HG02759 (cell line): ENCODE measurements at regions not wholly inside any gene's neighbourhood (a gene's known extent, or its start where the extent isn't known, plus 50 kb on each side); places are given as distances from the start of the nearest gene placed in this dataset.

Experiments
- ATAC-seq: cut with Tn5 transposase; IDR thresholded peaks from one replicate; pipeline ENCODE4 v1.9.1; 2021; ENCODE audit warnings: mild to moderate bottlenecking, moderate library complexity; ENCODE audit not compliant: unreplicated experiment

DNA sequence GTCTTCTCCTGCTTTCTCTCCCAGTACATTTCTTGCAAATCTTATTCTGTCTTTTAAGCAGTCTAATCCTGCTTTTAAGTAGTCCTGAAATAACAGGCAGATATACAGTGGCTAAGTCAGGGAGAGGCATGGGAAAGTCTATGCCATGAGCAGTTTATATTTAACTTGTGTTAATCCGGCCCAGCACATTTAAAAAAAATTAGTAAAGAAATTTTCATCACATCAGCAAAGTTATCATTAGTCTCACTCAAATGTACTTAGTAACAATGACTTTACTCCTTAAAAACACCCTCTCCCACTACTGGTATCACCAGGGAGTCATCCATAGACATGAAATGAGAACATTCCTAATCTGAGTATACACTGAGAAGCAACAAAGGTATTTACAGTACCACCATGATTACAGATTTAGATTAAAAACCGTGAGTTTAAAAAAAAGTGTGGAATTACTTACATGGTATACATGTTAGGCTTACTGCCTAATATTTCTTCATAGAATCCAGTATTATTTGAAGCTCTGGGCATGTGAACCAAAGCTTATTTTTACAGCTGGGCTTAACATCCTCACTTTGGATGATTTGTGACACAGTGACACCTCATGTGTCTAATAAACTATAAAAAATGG is 75.9 kb upstream of the DAB2 start:
- ATAC-seq = no peak

DNA sequence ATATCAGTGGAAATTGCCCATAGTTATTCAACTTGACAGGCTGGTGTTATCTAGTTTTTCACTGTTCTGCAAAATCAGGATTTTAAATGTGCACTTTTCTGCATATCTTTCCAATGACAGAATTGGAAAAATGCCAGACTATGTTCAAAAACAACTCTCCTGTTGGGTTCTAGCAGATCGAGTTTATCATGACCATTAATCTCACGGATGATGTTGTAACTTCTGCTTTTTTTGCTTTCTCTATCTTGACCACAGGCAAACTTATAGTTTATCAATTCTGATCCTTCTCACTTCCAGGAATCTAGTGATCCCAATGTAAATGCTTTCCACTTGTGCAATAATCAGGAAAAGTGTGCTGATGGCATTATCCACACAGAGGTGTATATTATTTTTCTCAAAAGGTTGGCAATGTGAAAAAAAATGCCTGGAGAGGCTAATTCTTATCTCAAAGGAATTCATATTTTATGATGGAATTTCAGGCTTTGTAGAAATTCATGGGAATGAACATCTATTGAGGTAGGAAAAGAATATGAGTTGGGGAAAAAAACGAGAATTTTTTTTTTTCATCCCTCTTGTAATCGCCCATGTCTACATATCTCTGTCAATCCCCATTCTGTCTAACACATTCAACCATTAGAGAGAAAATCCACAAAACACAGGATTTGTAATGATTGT is 73.6 kb upstream of the DAB2 start:
- ATAC-seq = no peak

DNA sequence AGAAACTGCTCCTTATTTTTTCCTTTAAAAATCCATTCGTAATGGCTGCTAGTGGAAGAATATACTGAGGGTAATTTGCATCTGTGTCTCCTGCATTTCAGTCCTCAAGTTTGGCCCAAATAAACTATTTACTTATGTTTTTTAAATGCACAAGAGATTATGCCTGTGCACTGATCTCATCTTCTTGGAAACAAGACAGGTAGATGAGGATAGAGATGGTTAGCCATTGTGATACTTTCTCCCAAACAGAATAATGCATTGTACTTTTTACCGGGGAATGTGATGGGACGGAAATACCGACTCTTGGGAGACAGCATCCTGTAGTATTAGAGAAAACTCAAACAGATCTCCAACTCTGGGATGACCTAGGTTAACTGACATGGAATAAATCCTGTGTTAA is 72.5 kb upstream of the DAB2 start:
- no peak for ATAC-seq

DNA sequence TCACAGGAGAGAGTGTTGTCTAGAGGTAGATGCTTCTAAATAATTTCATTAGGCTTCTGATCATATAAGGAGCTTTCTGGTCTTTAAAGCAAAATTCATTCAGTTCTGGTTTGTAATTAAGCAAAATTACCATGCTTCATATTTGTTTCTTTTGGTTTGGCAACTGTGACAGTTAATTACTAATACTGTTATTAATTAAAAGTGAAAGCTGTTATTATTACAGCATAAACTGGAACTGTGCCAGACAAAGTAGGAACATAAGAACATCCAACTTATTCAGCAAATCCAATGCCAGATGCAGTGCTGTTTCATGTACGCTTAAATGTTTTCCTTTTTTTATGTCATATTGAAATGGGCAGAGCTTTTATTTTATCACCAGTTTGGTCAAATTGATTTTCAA is 70.4 kb upstream of the DAB2 start:
- no peak for ATAC-seq

DNA sequence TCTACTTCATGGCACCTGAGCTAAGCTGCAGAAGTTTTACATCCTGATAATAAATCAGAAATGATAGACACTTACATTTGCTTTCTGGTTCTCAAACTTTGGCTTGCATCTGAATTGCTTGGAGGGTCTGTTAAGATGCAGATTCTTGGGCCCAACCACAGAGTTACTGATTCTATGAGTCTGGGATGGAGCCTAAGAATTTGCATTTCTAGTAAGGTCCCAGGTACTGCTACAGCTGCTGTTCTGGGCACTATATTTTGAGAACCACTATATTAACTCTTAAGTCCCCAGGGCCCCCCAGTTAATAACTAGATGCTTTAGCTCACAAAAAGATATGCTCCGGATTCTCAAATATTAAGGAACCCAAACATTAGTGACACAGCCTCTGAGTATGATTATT is 69.8 kb upstream of the DAB2 start:
- ATAC-seq = no peak

DNA sequence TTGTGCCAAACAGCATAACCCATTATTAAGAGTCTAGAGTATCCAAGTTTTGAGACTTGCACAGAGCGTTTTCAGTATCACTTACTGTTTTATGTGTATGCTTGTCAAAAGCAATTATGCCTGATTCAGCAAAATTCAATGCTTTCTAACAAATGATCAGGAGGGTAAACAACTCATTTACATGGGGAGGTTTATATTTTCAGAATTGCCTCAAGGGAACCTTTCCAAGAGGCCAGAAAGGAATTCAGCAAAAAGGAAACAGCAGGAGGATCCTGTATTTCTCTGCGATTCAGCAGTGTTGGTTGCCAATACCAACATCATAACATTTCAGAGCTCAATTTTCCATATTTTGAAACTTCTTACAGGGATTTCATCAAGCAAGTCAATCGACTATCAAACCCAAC is 69.3 kb upstream of the DAB2 start:
- ATAC-seq = no peak

DNA sequence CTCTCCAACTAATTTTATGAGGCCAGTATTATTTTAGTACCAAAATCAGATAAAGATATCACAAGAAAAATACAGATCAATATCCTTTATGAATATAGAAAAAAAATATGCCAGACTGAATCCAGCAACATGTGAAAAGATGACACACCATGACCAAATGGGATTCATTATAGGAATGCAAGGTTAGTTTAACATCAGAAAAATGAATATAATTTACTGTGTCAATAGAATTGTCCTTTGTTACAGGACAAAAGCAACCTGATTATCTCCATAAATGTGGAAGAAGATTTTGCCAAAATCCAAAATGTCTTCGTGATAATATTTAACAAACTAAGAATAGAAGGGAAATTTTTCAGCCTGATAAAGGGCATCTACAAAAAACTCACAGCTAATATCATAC is 66.4 kb upstream of the DAB2 start:
- no peak for ATAC-seq

DNA sequence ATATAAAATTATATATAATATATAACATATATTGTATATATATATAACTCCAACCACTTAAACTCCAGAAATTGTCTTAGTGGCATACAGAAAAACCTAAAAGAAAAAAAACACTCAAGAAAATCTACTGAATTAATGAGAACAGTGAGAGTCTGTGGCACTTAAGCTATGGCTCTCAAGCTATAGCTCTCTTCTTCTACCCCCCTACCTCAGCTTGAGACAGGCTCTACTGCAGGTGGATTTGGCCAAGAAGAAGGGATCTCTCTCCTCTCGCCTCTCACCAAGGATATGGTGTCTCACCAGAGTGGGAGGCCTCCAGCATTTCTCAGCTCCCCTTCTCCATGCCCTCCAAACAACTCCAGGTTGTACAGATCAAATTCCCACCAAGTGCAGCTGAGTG is 64.5 kb upstream of the DAB2 start:
- no peak for ATAC-seq

DNA sequence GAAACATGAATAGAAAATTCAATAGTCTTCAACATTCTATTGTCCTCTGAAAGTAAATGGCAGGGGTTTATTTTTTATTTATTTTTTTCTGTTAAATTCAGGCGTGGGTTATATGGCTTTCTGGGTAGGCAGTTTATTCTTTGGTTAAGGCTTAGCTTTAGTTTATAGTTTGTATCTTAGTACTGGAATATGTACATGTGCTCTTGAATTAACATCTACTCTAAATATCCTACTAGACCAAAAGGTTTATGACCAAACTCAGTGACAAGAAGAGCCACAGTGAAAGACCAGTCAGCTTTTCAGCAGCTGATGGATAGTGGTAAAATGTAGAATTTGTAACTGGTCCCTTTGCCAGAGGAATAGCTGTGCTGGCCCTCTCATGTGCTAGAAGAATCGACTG is 62.0 kb upstream of the DAB2 start:
- no peak for ATAC-seq

DNA sequence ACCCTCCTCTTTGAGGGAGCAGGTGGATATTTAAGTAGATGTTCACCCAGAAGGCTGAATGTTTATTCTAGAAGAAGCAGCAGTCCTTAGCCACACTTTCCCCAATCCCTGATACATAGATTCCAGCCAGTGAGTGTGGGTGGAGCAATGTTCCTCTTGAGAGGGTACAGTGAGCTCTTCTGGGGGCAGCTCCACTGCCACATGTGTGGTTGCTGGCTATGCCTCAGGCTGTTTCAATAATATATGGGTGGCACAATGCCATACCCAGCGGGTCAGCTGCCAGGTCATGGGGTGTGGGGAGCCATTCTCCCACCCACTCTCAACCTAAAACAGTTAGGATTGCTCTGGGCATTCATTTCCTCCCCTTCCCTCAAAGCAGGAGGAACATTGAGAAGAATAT is 61.6 kb upstream of the DAB2 start:
- no peak for ATAC-seq

DNA sequence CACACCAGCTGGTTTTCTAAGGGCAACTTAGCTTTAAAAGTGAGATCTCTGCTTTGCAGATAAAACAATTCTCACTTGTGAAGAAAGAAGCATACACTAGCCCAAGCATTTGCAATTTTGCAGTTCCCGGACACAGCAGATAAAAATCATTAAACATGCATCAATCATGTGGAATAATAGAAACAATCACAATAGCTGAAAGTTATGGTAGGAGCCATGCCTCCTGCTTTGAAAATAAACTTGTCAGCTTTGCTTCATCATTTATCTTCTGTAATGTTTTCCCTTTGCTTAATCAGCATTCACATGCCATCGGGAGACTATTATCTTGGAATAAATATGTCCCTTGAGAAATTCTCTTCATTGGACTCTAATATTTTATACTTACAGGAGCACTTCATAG is 60.3 kb upstream of the DAB2 start:
- no peak for ATAC-seq

DNA sequence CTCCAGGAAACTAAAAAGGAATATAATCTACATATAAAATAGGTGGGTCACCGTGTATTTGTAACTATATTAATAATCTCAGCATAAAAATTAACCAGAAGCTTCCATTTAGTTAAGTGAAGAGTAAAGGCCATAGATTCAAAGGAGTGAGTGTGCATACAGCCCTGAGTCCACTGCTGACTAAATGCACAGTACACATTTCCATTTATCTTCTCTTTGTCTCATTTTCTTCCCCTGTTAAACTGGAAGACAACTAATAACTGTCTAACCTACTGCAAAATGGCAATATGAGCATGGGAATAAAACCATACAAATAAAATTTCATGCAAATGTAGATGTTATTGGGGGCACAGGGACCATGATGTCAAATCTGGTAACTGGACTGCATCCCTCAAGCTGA is 59.9 kb upstream of the DAB2 start:
- no peak for ATAC-seq

DNA sequence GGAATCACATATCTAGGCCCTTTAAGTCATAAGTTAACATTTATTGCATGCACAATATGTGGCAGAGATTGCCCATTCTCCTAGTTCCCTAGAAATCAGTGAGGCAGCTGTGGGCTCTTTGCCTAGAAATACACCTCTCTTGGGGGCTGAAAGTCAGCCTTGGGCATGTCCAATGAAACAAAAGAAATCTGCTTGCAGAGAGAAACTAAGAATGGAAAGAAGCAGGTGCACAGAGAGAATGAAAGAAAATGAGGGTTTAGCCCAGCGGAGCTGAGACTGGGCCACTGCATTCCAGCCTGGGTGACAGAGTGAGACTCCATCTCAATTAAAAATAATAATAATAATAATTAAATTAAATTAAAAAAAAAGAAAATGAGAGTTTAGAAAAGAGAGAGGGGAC is 57.3 kb upstream of the DAB2 start:
- no peak for ATAC-seq

DNA sequence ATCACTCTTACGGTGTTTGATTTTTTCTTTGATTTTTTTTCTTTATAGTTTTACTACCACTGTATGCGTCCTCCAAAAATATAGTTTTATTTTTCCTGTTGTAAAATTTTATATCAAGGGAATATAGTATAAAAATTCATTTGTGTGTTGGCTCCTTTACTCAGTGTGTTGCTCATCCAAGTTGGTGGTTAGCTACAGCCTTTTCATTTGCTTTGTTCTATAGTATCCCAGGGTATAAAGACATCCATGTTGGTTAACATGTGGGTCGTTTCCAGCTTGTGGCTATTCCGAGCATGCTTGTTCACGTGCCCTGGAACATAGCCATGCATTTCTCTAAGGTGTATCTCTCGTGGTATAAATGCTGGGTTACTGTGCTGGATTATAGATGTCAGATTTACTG is 54.8 kb upstream of the DAB2 start:
- no peak for ATAC-seq

DNA sequence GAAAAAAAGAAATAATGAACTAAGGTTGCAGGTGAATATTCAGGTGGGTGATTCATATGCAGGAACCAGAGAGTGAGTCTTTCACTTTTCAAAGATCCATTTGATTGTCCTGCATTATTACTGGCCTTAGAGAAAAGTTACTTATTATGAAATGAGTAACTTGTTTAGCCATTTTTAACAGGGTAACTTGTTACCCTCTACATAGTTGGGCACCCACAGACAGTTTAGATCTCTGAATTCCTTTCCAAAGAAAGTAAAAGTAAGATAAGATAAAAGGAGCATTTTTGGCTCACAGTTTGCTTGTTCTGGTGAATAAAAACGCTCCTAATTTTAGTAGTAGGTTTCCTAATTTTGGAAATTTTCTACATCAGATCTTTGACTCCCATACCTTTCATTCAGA is 54.1 kb upstream of the DAB2 start:
- ATAC-seq = no peak

DNA sequence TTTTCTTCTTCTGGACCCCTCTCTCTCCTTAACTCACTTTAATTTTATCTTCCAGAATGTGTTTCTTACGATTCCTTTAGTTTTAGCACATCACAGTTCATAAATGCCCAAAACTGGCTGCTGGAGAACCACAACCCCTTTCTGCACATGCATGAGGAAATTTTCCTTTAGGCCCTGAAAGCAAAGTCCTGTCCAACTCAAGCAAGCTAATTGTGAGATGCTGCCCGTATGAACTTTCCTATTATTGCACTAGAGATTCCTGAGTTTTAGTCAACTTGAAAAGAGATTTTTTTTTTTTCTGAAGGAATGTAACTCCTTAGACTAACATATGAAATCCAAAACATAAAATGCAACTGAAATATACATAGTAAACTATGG is 52.1 kb upstream of the DAB2 start:
- ATAC-seq = no peak

DNA sequence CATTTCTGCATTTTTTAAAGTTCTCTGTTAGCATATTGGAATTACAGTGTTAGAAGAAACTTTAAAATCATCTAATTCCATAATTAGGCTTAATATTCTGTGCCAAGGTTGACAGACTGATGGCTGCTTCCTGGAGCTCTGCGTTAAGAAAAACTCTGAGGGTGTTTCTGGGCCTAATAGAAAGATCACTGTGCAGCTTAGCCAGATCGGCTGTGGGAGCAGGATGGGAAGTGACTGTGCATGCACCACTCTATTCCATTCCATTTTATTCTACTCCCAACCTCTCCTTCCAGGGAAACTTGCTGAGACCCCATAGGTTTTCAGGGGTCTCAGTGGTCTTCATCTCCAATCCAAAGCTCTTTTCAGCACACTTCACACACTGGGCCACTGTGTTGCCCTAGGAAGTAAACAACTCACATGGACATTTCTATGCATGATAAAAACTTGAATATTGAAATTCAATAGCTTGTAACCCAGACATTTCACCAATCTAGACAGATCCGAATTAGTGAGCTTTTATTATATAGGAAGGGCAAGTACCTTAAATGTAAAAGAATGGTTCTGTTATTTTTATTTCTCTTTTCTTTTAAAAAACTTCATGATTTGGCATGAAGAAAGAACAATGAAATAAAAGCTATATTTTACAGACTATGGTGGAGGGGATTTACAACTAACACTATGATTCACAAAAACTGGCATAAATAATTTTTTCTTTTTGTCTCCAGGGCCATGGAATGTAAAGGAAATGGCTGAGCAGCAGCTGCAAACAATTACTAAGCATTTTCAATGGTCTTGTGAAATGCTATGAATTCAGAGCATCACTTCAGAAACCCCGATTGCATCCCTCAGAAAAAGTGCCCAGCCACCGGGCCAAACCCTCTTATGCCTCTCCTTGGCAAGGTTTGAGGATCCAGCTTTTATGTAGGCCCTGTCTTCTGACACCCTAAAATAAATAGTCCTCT is 51.4 kb upstream of the DAB2 start:
- no peak for ATAC-seq

DNA sequence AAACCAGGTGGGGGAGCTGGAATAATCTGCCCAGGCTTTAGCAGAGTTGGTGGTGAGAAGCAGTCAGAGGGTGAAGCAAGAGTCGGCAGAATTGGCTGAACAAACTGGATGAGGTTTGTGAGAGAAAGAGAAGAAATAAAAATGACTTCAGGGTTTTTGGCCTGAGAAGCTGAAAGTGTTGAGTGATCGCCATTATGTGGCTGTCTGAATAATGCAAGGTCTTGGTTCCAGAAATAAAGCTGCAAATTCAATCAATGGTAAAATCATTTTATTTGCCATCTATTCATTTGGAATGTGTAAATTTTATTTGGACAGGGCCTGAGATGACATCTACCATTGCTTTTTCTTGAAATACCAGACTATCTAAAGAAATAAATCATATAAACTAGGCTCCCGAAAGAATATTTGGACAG is 50.4 kb upstream of the DAB2 start:
- no peak for ATAC-seq
